KG1 (cell line): ENCODE measurements at regions not wholly inside any gene's neighbourhood (a gene's known extent, or its start where the extent isn't known, plus 50 kb on each side); places are given as distances from the start of the nearest gene placed in this dataset.
"Not testable (repeated sequence)": the region's sequence is repeated elsewhere in the genome, so short reads cannot be mapped to it uniquely, and the experiment has no call there.

Source experiments
- DNase-seq: peaks from one replicate; lab custom pipeline; 2025; lab: John Stamatoyannopoulos, UW

GRCh38 chr4:22573198-22573597 lies 57.3 kb upstream of the ADGRA3 start:
- no peak for DNase-seq

GRCh38 chr4:22573641-22574040 lies 57.8 kb upstream of the ADGRA3 start:
- DNase-seq = no peak

- DNase-seq = no peak
Measured at GRCh38 chr4:22574424-22574823, 58.6 kb upstream of the ADGRA3 start.

- DNase-seq = no peak
Measured at GRCh38 chr4:22574880-22575279, 59.0 kb upstream of the ADGRA3 start.

GRCh38 chr4:22587253-22587652 lies 71.4 kb upstream of the ADGRA3 start:
- DNase-seq = no peak

- DNase-seq = no peak
Measured at GRCh38 chr4:22593933-22594332, 78.1 kb upstream of the ADGRA3 start.

- DNase-seq = no peak
Measured at GRCh38 chr4:22595684-22596083, 79.8 kb upstream of the ADGRA3 start.

- no peak for DNase-seq
Measured at GRCh38 chr4:22596409-22596808, 80.5 kb upstream of the ADGRA3 start.

GRCh38 chr4:22597471-22597870 lies 81.6 kb upstream of the ADGRA3 start:
- DNase-seq = no peak

- DNase-seq = not testable (repeated sequence)
Measured at GRCh38 chr4:22598113-22599047, 82.5 kb upstream of the ADGRA3 start.

GRCh38 chr4:22599228-22599928 lies 83.5 kb upstream of the ADGRA3 start:
- not testable (repeated sequence) for DNase-seq

- not testable (repeated sequence) for DNase-seq
Measured at GRCh38 chr4:22599929-22600432, 84.1 kb upstream of the ADGRA3 start.

GRCh38 chr4:22601638-22602037 lies 85.8 kb upstream of the ADGRA3 start:
- not testable (repeated sequence) for DNase-seq

- DNase-seq = peak; percentile 28
Measured at GRCh38 chr4:22607382-22607781, 85.4 kb upstream of the GBA3 start.

- not testable (repeated sequence) for DNase-seq
Measured at GRCh38 chr4:22609951-22610525, 82.7 kb upstream of the GBA3 start.

GRCh38 chr4:22614114-22614513 lies 78.6 kb upstream of the GBA3 start:
- no peak for DNase-seq

GRCh38 chr4:22616516-22616915 lies 76.2 kb upstream of the GBA3 start:
- no peak for DNase-seq

- not testable (repeated sequence) for DNase-seq
Measured at GRCh38 chr4:22620144-22620543, 72.6 kb upstream of the GBA3 start.

GRCh38 chr4:22621970-22622369 lies 70.8 kb upstream of the GBA3 start:
- DNase-seq = not testable (repeated sequence)

GRCh38 chr4:22624002-22624401 lies 68.7 kb upstream of the GBA3 start:
- DNase-seq = not testable (repeated sequence)

GRCh38 chr4:22625311-22625710 lies 67.4 kb upstream of the GBA3 start:
- no peak for DNase-seq

- DNase-seq = not testable (repeated sequence)
Measured at GRCh38 chr4:22627851-22628250, 64.9 kb upstream of the GBA3 start.
